ENCODE measurements at regions not wholly inside any gene's neighbourhood (a gene's known extent, or its start where the extent isn't known, plus 50 kb on each side); places are given as distances from the start of the nearest gene placed in this dataset.

DNA sequence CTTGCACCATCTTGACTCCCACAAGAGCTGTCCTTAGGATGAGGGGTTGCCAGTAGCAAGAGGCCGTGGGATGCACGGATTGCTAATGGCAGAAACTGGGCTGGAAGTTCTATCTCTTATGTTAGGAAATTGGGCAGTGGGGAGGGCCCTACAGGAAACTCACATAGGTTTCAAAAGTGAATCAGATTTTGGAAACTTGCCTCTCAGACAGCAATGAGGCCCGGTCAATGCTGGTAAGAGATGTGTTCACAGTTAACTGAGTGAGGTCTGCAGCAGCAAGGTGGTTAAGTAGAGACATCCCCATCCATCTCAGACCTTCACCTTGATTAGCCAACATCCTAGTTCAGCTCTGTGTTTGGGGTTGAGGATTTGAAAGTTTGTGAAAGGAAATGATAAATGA lies 164.7 kb downstream of the ABCA8 start:
- TF ChIP-seq, protein P1, sequence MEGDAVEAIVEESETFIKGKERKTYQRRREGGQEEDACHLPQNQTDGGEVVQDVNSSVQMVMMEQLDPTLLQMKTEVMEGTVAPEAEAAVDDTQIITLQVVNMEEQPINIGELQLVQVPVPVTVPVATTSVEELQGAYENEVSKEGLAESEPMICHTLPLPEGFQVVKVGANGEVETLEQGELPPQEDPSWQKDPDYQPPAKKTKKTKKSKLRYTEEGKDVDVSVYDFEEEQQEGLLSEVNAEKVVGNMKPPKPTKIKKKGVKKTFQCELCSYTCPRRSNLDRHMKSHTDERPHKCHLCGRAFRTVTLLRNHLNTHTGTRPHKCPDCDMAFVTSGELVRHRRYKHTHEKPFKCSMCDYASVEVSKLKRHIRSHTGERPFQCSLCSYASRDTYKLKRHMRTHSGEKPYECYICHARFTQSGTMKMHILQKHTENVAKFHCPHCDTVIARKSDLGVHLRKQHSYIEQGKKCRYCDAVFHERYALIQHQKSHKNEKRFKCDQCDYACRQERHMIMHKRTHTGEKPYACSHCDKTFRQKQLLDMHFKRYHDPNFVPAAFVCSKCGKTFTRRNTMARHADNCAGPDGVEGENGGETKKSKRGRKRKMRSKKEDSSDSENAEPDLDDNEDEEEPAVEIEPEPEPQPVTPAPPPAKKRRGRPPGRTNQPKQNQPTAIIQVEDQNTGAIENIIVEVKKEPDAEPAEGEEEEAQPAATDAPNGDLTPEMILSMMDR (IDR thresholded peaks at IDR 0.05) = no peak
- TF ChIP-seq POLR2AphosphoS5 (IDR thresholded peaks at IDR 0.05; ENCODE audit: low read depth, low read length) = no peak
- TF ChIP-seq SIN3A (IDR thresholded peaks at IDR 0.05; ENCODE audit: borderline replicate concordance, insufficient read depth, low read depth, low read length) = no peak
